ENCODE measurements at regions not wholly inside any gene's neighbourhood (a gene's known extent, or its start where the extent isn't known, plus 50 kb on each side); places are given as distances from the start of the nearest gene placed in this dataset.

DNA sequence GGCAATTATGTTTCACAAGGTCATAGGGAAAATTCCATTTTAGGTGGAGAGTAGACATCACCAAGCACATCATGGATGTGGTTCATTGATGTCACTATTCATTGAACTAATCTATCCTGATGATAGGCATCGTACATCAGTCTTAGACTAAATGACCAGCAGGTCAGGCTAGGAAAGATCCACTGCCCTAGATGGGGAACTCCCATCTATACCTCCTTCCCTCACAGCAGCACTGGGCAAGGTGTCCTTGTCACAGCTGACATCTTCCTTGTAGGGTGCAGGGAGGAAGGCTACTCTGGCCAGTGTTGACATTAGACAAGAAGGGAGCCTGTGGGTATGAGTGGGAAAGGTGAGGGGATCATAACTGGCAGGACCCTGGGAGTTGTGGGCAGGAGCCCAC lies 63.8 kb upstream of the CAPRIN2 start:
- Histone ChIP-seq H3K9ac (ENCODE audit: low read depth in 2 of 2, low read length in 2 of 2) (no peak overlapping the region), H3K27me3 (no peaks in the 10 kb centered on the region), H3K36me3 (no peaks in the 10 kb centered on the region), H3K9me3 (no peaks in the 10 kb centered on the region), H3K4me3 (no peak overlapping the region), H3K4me1 (no peaks in the 10 kb centered on the region), H3K27ac (no peak overlapping the region)
- no peak for TF ChIP-seq CTCF (IDR thresholded peaks at IDR 0.05)
- intact Hi-C loops (cut with DNase I): no loop called here
- no peak for DNase-seq

GRCh38 chr12:30816742-30817465 lies 62.2 kb upstream of the CAPRIN2 start:
- Histone ChIP-seq H3K27me3 (no peaks in the 10 kb centered on the region), H3K9ac (ENCODE audit: low read depth in 2 of 2, low read length in 2 of 2) (no peak overlapping the region), H3K4me3 (no peak overlapping the region), H3K36me3 (no peaks in the 10 kb centered on the region), H3K27ac (no peak overlapping the region), H3K4me1 (no peaks in the 10 kb centered on the region), H3K9me3 (no peaks in the 10 kb centered on the region)
- intact Hi-C loops (cut with DNase I): no loop called here
- DNase-seq: no peak
- no peak for TF ChIP-seq CTCF (IDR thresholded peaks at IDR 0.05)

GRCh38 chr12:30814295-30814655 lies 59.5 kb upstream of the CAPRIN2 start:
- no peak overlapping the region for H3K4me3 ChIP-seq
- no peak overlapping the region for H3K27ac ChIP-seq
- no peaks in the 10 kb centered on the region for H3K36me3 ChIP-seq
- no peak overlapping the region for H3K9ac ChIP-seq (ENCODE audit: low read depth in 2 of 2, low read length in 2 of 2)
- H3K9me3 ChIP-seq: no peaks in the 10 kb centered on the region
- TF ChIP-seq CTCF (IDR thresholded peaks at IDR 0.05): no peak
- H3K27me3 ChIP-seq: no peaks in the 10 kb centered on the region
- no peak for DNase-seq
- intact Hi-C loops (cut with DNase I): no loop called here
- no peaks in the 10 kb centered on the region for H3K4me1 ChIP-seq

DNA sequence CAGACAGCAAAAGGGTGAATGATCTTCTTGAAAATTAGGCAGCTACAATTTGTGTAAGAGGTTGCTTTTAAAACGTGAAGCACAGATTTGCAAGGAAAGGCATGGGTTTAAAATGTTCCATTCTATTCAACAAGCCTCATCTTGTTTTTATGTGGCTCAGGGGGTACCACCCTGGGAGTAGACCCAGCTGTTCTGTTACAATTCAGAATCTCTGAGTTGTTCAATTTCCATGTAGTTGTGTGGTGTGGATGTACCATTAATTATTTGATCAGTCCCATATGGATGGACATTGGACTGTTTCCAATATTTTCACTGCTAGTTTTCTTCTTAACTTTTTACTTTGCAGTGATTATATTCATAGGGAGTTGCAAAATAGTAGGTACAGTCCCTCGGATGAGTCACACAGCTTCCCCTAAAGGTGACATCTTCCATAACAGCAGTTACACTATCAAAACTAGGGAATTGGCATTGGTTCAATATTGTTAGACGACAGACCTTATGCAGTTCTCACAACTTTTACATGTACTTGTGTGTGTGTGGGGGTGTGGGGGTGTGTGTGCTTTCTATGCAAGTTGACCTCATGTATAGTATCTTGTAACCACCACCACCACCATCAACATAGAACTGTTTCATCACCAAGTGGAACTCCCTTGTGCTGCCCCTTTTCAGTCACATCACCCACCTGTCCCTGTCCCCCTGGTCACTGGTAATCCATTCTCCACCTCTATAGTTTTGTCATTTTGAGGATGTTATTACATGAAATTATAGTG lies 59.0 kb upstream of the CAPRIN2 start:
- no peak for TF ChIP-seq CTCF (IDR thresholded peaks at IDR 0.05)
- DNase-seq: no peak
- H3K9me3 ChIP-seq: no peaks in the 10 kb centered on the region
- H3K36me3 ChIP-seq: no peaks in the 10 kb centered on the region
- H3K27me3 ChIP-seq: no peaks in the 10 kb centered on the region
- no peak overlapping the region for H3K9ac ChIP-seq (ENCODE audit: low read depth in 2 of 2, low read length in 2 of 2)
- no peak overlapping the region for H3K4me3 ChIP-seq
- intact Hi-C loops (cut with DNase I): no loop called here
- H3K4me1 ChIP-seq: no peaks in the 10 kb centered on the region
- H3K27ac ChIP-seq: no peak overlapping the region

GRCh38 chr12:30811966-30812365 lies 57.2 kb upstream of the CAPRIN2 start:
- no peaks in the 10 kb centered on the region for H3K9me3 ChIP-seq
- no peak for TF ChIP-seq CTCF (IDR thresholded peaks at IDR 0.05)
- intact Hi-C loops (cut with DNase I): no loop called here
- no peak overlapping the region for H3K4me3 ChIP-seq
- H3K4me1 ChIP-seq: no peaks in the 10 kb centered on the region
- no peaks in the 10 kb centered on the region for H3K36me3 ChIP-seq
- H3K27ac ChIP-seq: no peak overlapping the region
- no peak for DNase-seq
- H3K9ac ChIP-seq (ENCODE audit: low read depth in 2 of 2, low read length in 2 of 2): no peak overlapping the region
- no peaks in the 10 kb centered on the region for H3K27me3 ChIP-seq

Data from colonic mucosa (tissue), 4 donors.